Testis (tissue), 2 donors: ENCODE measurements at regions not wholly inside any gene's neighbourhood (a gene's known extent, or its start where the extent isn't known, plus 50 kb on each side); places are given as distances from the start of the nearest gene placed in this dataset.

Experiments
- DNase-seq: peaks from one replicate; pipeline ENCODE4 v3.0.0-alpha.2; 2019
- H3K27ac ChIP-seq, 2 donors: fragments of 200-600 bp; sonication (generic); one replicate each; pipeline ENCODE4 v1.5.1; 2019
- H3K27me3 ChIP-seq: fragments of 200-600 bp; sonication (generic); one replicate; pipeline ENCODE4 v1.5.1; 2019
- H3K36me3 ChIP-seq: fragments of 200-600 bp; sonication (generic); one replicate; pipeline ENCODE4 v1.5.1; 2017; ENCODE audit warnings: low read depth; ENCODE audit errors: missing control alignments
- H3K4me1 ChIP-seq: fragments of 200-600 bp; sonication (generic); one replicate; pipeline ENCODE4 v1.5.1; 2019
- H3K4me3 ChIP-seq, 2 donors: fragments of 200-600 bp; sonication (generic); one replicate each; pipeline ENCODE4 v1.5.1; 2017 to 2019
- H3K9me3 ChIP-seq: fragments of 200-600 bp; sonication (generic); one replicate; pipeline ENCODE4 v1.5.1; 2017
- POLR2A ChIP-seq: fragments of 450-650 bp; IDR thresholded peaks from one replicate; pipeline ENCODE4 v1.6.1; 2017; ENCODE audit warnings: antibody characterized with exemption, mild to moderate bottlenecking, moderate library complexity
- WGBS, 2 donors: methylation state at CpG; one replicate each; pipeline ENCODE4 v1.1.5; 2018; 5-methylcytosine and 5-hydroxymethylcytosine counted together
- intact Hi-C: fragments of 100-400 bp; cut with DNase I; formaldehyde crosslinking; loops from one replicate; pipeline ENCODE4 v1.15.1; 2023; ENCODE audit warnings: low total_unique reads
- TF ChIP-seq, protein P1 (sequence below), 3 experiments: fragments of 450-650 bp in 2 of 3; fragments of 200-600 bp in 1 of 3; sonication (generic) in 1 of 3; IDR thresholded peaks; one replicate each; pipeline ENCODE4 v1.5.1; 2016 to 2019; ENCODE audit warnings: antibody characterized with exemption in 3 of 3, mild to moderate bottlenecking in 2 of 3, moderate library complexity in 1 of 3

DNA sequence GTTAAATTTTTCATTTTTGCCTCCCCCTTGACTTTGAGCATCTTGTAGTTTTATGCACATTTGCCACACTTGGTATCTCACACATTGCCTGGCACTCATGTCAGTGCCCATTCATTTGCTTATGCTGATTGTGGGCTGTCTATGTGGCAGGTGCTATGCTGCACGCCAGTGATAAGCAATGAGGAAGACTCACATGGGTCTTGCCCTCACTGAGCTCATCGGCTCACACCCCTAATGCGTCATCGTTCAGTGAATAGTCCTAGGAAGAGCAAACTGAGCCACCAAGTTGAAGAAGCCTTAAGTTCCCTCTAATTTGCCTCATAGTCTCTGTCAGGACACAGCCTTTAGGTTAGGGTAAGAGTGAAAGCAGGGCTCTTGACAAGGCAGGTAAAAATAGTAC is 209.4 kb upstream of the IL12B start:
- Histone ChIP-seq H3K27me3 (no peaks in the 10 kb centered on the region), H3K4me3 (no peak overlapping the region), H3K9me3 (no peaks in the 10 kb centered on the region), H3K4me1 (no peaks in the 10 kb centered on the region), H3K27ac (no peak overlapping the region), H3K36me3 (no peaks in the 10 kb centered on the region)
- intact Hi-C loops = no loop called here
- TF ChIP-seq, protein P1, sequence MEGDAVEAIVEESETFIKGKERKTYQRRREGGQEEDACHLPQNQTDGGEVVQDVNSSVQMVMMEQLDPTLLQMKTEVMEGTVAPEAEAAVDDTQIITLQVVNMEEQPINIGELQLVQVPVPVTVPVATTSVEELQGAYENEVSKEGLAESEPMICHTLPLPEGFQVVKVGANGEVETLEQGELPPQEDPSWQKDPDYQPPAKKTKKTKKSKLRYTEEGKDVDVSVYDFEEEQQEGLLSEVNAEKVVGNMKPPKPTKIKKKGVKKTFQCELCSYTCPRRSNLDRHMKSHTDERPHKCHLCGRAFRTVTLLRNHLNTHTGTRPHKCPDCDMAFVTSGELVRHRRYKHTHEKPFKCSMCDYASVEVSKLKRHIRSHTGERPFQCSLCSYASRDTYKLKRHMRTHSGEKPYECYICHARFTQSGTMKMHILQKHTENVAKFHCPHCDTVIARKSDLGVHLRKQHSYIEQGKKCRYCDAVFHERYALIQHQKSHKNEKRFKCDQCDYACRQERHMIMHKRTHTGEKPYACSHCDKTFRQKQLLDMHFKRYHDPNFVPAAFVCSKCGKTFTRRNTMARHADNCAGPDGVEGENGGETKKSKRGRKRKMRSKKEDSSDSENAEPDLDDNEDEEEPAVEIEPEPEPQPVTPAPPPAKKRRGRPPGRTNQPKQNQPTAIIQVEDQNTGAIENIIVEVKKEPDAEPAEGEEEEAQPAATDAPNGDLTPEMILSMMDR (IDR thresholded peaks at IDR 0.05) = no peak
- no peak for TF ChIP-seq POLR2A
- WGBS, 2 donors = 88 to 90% methylated on average over 4 of the region's 4 CpGs
- no peak for DNase-seq

DNA sequence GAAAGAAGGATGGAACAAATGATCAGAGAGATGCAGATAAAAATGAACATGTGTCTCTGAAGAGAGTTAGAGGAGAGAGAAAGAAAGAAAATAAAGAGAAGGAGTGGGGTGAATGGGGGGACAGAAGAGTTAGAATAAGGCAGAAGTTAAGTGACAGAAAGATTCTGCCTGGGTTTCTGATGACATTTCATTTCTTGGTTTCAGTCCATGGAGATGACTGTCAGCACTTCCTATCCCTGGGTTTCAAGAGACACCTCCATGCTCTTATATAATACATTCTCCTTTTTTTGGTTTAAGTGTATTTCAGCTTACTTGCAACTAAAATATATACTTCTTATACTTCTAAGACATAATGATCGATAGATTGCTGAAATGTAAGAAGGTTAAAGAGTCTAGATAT is 213.0 kb upstream of the IL12B start:
- TF ChIP-seq POLR2A = no peak
- TF ChIP-seq, protein P1 (IDR thresholded peaks at IDR 0.05) = no peak
- no peaks in the 10 kb centered on the region for H3K4me1 ChIP-seq
- 92 to 96% methylated on average over 1 of the region's 1 CpG for WGBS, 2 donors
- no peaks in the 10 kb centered on the region for H3K9me3 ChIP-seq
- H3K36me3 ChIP-seq = no peaks in the 10 kb centered on the region
- H3K4me3 ChIP-seq = no peak overlapping the region
- H3K27me3 ChIP-seq = no peaks in the 10 kb centered on the region
- DNase-seq = no peak
- intact Hi-C loops = no loop called here
- H3K27ac ChIP-seq = no peak overlapping the region

DNA sequence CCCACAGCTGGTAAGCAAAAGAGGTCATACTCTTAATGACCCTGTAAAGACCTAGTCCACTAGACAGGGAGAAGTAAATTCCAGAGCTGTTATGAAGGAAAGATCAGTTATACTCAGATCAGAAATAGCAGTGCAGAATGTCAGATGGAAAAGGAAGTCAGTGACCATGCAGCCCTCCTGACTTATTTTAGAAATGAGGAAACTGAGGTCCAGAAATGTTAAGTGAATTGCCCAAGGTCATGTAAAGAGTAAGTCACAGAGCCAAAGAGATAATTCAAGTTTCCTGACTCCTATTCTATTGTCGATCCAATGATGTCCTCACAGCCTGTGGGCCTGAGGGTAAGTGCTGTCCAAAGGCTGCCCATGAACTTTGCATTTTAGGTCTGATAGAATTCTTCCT is 214.9 kb upstream of the IL12B start:
- no peaks in the 10 kb centered on the region for H3K27me3 ChIP-seq
- H3K4me1 ChIP-seq = no peaks in the 10 kb centered on the region
- intact Hi-C loops = no loop called here
- DNase-seq = no peak
- no peaks in the 10 kb centered on the region for H3K9me3 ChIP-seq
- no peaks in the 10 kb centered on the region for H3K36me3 ChIP-seq
- no peak overlapping the region for H3K27ac ChIP-seq
- H3K4me3 ChIP-seq = no peak overlapping the region
- 90 to 93% methylated on average over 1 of the region's 1 CpG for WGBS, 2 donors
- TF ChIP-seq, protein P1 (IDR thresholded peaks at IDR 0.05) = no peak
- TF ChIP-seq POLR2A = no peak

DNA sequence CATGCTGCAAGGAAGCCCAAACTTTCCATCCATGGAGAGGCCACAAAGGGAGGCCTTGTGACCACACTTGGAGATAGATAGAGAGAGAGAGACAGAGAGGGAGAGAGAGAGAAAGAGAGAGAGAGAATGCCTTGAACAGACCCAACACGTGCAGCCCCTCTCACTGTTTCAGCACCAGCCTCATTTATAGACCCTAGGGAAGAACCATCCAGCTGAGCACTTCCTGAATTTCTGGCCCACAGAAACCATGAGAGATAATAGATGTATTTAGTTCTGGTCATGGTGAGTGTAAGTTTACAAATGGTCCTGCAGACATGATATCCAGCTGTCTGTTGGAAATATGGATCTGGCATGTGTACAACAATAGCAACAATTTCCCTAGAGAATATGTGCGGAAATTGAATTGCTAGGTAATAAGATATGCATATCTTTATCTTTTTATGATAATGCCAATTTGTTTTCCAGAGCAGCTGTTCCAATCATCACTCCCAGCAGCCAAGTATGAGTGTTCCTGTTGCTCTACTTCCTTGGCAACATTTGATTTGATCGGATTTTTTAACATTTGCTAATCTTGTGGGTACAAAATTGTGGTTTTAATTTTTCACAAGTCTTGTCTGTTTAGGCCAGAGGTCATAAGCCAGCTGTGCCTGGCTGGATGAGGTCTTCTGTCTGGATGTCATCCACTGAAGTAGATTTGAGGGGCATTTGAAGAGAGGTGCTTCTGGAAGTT is 217.3 kb upstream of the IL12B start:
- H3K9me3 ChIP-seq = no peaks in the 10 kb centered on the region
- H3K4me1 ChIP-seq = no peaks in the 10 kb centered on the region
- H3K27ac ChIP-seq = no peak overlapping the region
- DNase-seq = no peak
- 83% methylated on average over 3 of the region's 3 CpGs for WGBS, 2 donors
- H3K27me3 ChIP-seq = no peaks in the 10 kb centered on the region
- no peak for TF ChIP-seq POLR2A
- TF ChIP-seq, protein P1 (IDR thresholded peaks at IDR 0.05) = no peak
- intact Hi-C loops = no loop called here
- no peak overlapping the region for H3K4me3 ChIP-seq
- no peaks in the 10 kb centered on the region for H3K36me3 ChIP-seq

DNA sequence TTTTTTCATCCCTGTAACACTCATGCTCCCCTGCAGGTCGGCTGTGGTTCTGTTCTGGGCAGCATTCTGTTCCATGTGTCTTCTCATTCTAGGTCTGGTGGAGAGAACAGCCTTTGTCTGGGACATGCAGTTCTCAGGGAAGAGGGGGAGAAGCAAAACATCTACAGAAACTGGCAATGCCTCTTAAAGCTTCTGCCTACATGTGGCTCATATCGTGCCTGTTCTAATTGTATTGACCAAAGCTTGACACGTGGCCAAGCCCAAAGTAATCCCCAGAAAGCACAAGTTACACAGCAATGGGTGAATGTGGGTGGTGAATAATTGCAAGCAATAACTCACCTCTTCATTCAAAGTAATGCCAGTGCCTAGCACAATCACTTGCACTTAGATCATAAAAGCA is 218.2 kb upstream of the IL12B start:
- no peak for DNase-seq
- WGBS, 2 donors = 33 to 50% methylated on average over 3 of the region's 3 CpGs
- no peaks in the 10 kb centered on the region for H3K4me1 ChIP-seq
- no peaks in the 10 kb centered on the region for H3K9me3 ChIP-seq
- no peak overlapping the region for H3K4me3 ChIP-seq
- TF ChIP-seq POLR2A = no peak
- TF ChIP-seq, protein P1 (IDR thresholded peaks at IDR 0.05) = no peak
- no peak overlapping the region for H3K27ac ChIP-seq
- intact Hi-C loops = no loop called here
- no peaks in the 10 kb centered on the region for H3K27me3 ChIP-seq
- no peaks in the 10 kb centered on the region for H3K36me3 ChIP-seq
